HEK293T (cell line): ENCODE measurements at regions not wholly inside any gene's neighbourhood (a gene's known extent, or its start where the extent isn't known, plus 50 kb on each side); places are given as distances from the start of the nearest gene placed in this dataset.

Experiments used
- ARNT ChIP-seq: fragments of 450-650 bp; IDR thresholded peaks from 2 replicates; pipeline ENCODE4 v1.6.1; 2017; ENCODE audit warnings: mild to moderate bottlenecking
- ELF4 ChIP-seq: fragments of 450-650 bp; IDR thresholded peaks from 2 replicates; pipeline ENCODE4 v1.6.1; 2017; ENCODE audit warnings: antibody characterized with exemption
- FOXM1 ChIP-seq: fragments of 450-650 bp; IDR thresholded peaks from 2 replicates; pipeline ENCODE4 v1.6.1; 2017; ENCODE audit warnings: mild to moderate bottlenecking, borderline replicate concordance
- HDGF ChIP-seq: fragments of 450-650 bp; IDR thresholded peaks from 2 replicates; pipeline ENCODE4 v1.6.1; 2017; ENCODE audit warnings: antibody characterized with exemption, borderline replicate concordance
- LEF1 ChIP-seq: fragments of 450-650 bp; IDR thresholded peaks from 2 replicates; pipeline ENCODE4 v1.6.1; 2017; ENCODE audit warnings: mild to moderate bottlenecking, borderline replicate concordance
- PKNOX1 ChIP-seq: fragments of 450-650 bp; IDR thresholded peaks from 2 replicates; pipeline ENCODE4 v1.6.1; 2016
- SP1 ChIP-seq: fragments of 450-650 bp; IDR thresholded peaks from 2 replicates; pipeline ENCODE4 v1.6.1; 2017

- TF ChIP-seq SP1 (no peak), ELF4 (no peak), ARNT (no peak), PKNOX1 (no peak), LEF1 (no peak), HDGF (no peak), FOXM1 (no peak)
Measured at GRCh38 chr10:36704124-36704523, 421.3 kb upstream of the ANKRD30A start.
